PC-9 (cell line): ENCODE measurements at regions not wholly inside any gene's neighbourhood (a gene's known extent, or its start where the extent isn't known, plus 50 kb on each side); places are given as distances from the start of the nearest gene placed in this dataset.

Experiments
- EZH2 ChIP-seq: fragments of 200-600 bp; sonication (generic); IDR thresholded peaks from 2 replicates; pipeline ENCODE4 v1.8.0; 2017; ENCODE audit warnings: antibody characterized with exemption, low read depth
- TF ChIP-seq, protein P1 (sequence below): fragments of 200-600 bp; sonication (generic); conservative IDR thresholded peaks from 2 replicates; pipeline ENCODE4 v1.6.1; 2017; ENCODE audit warnings: mixed run types, antibody characterized with exemption, mild to moderate bottlenecking, moderate library complexity

DNA sequence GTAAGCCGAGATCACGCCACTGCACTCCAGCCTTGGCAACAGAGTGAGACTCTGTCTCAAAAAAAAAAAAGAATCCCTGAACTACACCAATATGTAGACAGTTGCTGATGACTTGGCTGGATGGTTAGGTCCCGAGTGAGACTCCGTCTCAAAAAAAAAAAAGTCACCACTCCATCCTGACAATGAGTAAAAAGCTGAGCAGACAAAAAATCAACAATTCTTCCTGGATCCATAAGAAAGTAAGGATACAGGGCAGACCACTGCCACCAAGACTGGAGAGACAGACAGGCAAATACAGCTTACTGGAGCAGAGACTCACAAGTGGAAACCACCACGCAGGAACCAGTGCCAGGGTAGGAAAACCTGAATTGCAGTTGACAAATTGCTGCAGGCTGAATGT lies 67.1 kb upstream of the ERCC4 start:
- TF ChIP-seq, protein P1, sequence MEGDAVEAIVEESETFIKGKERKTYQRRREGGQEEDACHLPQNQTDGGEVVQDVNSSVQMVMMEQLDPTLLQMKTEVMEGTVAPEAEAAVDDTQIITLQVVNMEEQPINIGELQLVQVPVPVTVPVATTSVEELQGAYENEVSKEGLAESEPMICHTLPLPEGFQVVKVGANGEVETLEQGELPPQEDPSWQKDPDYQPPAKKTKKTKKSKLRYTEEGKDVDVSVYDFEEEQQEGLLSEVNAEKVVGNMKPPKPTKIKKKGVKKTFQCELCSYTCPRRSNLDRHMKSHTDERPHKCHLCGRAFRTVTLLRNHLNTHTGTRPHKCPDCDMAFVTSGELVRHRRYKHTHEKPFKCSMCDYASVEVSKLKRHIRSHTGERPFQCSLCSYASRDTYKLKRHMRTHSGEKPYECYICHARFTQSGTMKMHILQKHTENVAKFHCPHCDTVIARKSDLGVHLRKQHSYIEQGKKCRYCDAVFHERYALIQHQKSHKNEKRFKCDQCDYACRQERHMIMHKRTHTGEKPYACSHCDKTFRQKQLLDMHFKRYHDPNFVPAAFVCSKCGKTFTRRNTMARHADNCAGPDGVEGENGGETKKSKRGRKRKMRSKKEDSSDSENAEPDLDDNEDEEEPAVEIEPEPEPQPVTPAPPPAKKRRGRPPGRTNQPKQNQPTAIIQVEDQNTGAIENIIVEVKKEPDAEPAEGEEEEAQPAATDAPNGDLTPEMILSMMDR = no peak
- TF ChIP-seq EZH2 = no peak
